ENCODE measurements at regions not wholly inside any gene's neighbourhood (a gene's known extent, or its start where the extent isn't known, plus 50 kb on each side); places are given as distances from the start of the nearest gene placed in this dataset.

GRCh38 chr7:46999866-47000265 is 582.0 kb downstream of the TNS3 start:
- no peak for TF ChIP-seq EZH2phosphoT487 (IDR thresholded peaks at IDR 0.05; ENCODE audit: borderline replicate concordance)
- no peak for TF ChIP-seq CTCF (conservative IDR thresholded peaks at IDR 0.05; ENCODE audit: low read length)
- Histone ChIP-seq H3K4me2 (ENCODE audit: low read depth, low read length, poor library complexity, severe bottlenecking) (no peak overlapping the region), H3K4me1 (ENCODE audit: insufficient read depth, low read length, poor library complexity, severe bottlenecking) (no peaks in the 10 kb centered on the region), H3K9me3 (ENCODE audit: insufficient read depth, low read depth, low read length) (no peaks in the 10 kb centered on the region), H2AFZ (ENCODE audit: low read length) (no peak overlapping the region), H3K79me2 (ENCODE audit: insufficient read depth, low read length) (no peaks in the 10 kb centered on the region), H3K36me3 (ENCODE audit: insufficient read depth, low read length) (no peaks in the 10 kb centered on the region), H3K9ac (ENCODE audit: low read depth, low read length, poor library complexity, severe bottlenecking) (no peak overlapping the region), H3K4me3 (ENCODE audit: low read length, poor library complexity, severe bottlenecking) (no peak overlapping the region), H4K20me1 (ENCODE audit: insufficient read depth, low read length, poor library complexity, severe bottlenecking) (no peaks in the 10 kb centered on the region), H3K27me3 (ENCODE audit: insufficient read depth, low read length, poor library complexity, severe bottlenecking) (no peaks in the 10 kb centered on the region), H3K9me2 (replicated peaks; ENCODE audit: low read depth, low read length) (no peaks in the 10 kb centered on the region), H3F3A (ENCODE audit: low read depth) (no peaks in the 10 kb centered on the region)

DNA sequence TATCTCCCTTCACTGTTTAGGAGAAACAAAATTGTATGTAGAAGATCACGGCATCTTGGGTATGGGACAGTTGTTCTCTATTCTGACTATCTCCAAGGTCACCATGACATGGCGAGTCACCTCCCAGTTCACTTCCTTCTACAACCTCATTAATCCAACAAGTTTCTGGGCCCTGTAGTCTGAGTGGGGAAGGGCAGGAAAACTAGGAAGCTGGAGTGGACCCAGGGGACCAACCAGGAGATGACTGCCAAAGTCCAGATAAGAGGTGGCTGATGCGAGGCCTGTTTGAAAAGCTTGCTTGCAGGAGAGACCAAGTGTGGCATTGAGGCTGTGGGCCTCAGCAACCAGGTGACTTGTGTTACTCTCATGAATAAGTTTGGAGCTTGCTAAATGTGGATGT is 584.9 kb downstream of the TNS3 start:
- Histone ChIP-seq H3K4me3 (ENCODE audit: low read length, poor library complexity, severe bottlenecking) (no peak overlapping the region), H3K79me2 (ENCODE audit: insufficient read depth, low read length) (no peaks in the 10 kb centered on the region), H3K27me3 (ENCODE audit: insufficient read depth, low read length, poor library complexity, severe bottlenecking) (no peaks in the 10 kb centered on the region), H3F3A (ENCODE audit: low read depth) (no peaks in the 10 kb centered on the region), H3K4me1 (ENCODE audit: insufficient read depth, low read length, poor library complexity, severe bottlenecking) (no peaks in the 10 kb centered on the region), H3K9me3 (ENCODE audit: insufficient read depth, low read depth, low read length) (no peaks in the 10 kb centered on the region), H4K20me1 (ENCODE audit: insufficient read depth, low read length, poor library complexity, severe bottlenecking) (no peaks in the 10 kb centered on the region), H3K9me2 (replicated peaks; ENCODE audit: low read depth, low read length) (no peaks in the 10 kb centered on the region), H3K9ac (ENCODE audit: low read depth, low read length, poor library complexity, severe bottlenecking) (no peak overlapping the region), H2AFZ (ENCODE audit: low read length) (no peak overlapping the region), H3K4me2 (ENCODE audit: low read depth, low read length, poor library complexity, severe bottlenecking) (no peak overlapping the region), H3K36me3 (ENCODE audit: insufficient read depth, low read length) (no peaks in the 10 kb centered on the region)
- TF ChIP-seq CTCF (conservative IDR thresholded peaks at IDR 0.05; ENCODE audit: low read length) (no peak), EZH2phosphoT487 (IDR thresholded peaks at IDR 0.05; ENCODE audit: borderline replicate concordance) (no peak)

DNA sequence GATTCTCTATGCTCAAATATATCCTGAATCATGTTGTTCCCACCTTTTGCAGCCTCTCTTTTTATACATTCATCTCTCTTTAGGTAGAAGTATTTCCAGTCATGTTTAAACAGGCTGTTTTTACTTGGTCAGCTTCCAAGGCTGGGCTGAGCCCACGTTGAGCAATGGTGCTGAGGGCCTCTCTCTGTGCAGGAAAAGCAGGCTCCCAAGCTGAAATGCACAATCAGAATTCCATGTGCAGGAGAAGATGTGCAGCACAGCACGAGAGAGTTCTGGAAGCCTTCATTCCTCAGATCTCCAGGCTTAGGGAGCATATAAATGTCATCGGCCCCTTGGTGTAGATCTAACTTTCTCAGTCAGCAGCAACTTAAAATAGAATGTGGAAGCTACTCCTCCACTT is 588.5 kb downstream of the TNS3 start:
- Histone ChIP-seq H3F3A (ENCODE audit: low read depth) (no peaks in the 10 kb centered on the region), H3K9ac (ENCODE audit: low read depth, low read length, poor library complexity, severe bottlenecking) (no peak overlapping the region), H2AFZ (ENCODE audit: low read length) (no peak overlapping the region), H3K36me3 (ENCODE audit: insufficient read depth, low read length) (no peaks in the 10 kb centered on the region), H3K4me2 (ENCODE audit: low read depth, low read length, poor library complexity, severe bottlenecking) (no peak overlapping the region), H3K79me2 (ENCODE audit: insufficient read depth, low read length) (no peaks in the 10 kb centered on the region), H4K20me1 (ENCODE audit: insufficient read depth, low read length, poor library complexity, severe bottlenecking) (no peaks in the 10 kb centered on the region), H3K4me1 (ENCODE audit: insufficient read depth, low read length, poor library complexity, severe bottlenecking) (no peaks in the 10 kb centered on the region), H3K9me2 (replicated peaks; ENCODE audit: low read depth, low read length) (no peaks in the 10 kb centered on the region), H3K4me3 (ENCODE audit: low read length, poor library complexity, severe bottlenecking) (no peak overlapping the region), H3K27me3 (ENCODE audit: insufficient read depth, low read length, poor library complexity, severe bottlenecking) (no peaks in the 10 kb centered on the region), H3K9me3 (ENCODE audit: insufficient read depth, low read depth, low read length) (no peaks in the 10 kb centered on the region)
- TF ChIP-seq EZH2phosphoT487 (IDR thresholded peaks at IDR 0.05; ENCODE audit: borderline replicate concordance) (no peak), CTCF (conservative IDR thresholded peaks at IDR 0.05; ENCODE audit: low read length) (no peak)
